Kidney (tissue), 13 donors: ENCODE measurements at regions not wholly inside any gene's neighbourhood (a gene's known extent, or its start where the extent isn't known, plus 50 kb on each side); places are given as distances from the start of the nearest gene placed in this dataset.

Source experiments
- DNase-seq, 5 donors: peaks; one replicate each; pipeline ENCODE4 v3.0.0-alpha.2; 2013 to 2020
- FAIRE-seq: peaks from 2 replicates; lab custom pipeline; 2012; peaks lifted over from hg19 to GRCh38; lab: Jason Lieb, UNC
- H3K27ac ChIP-seq, 2 donors: one replicate each; pipeline ENCODE4 v1.7.0; 2013; ENCODE audit warnings: low read depth in 2 of 2, low read length in 2 of 2, inconsistent platforms in 1 of 2
- H3K27me3 ChIP-seq: one replicate; pipeline ENCODE4 v1.7.1; 2013; ENCODE audit warnings: low read length, inconsistent platforms; ENCODE audit not compliant: control insufficient read depth, insufficient read depth
- H3K36me3 ChIP-seq, 3 donors: one replicate each; pipeline versions ENCODE4 v1.7.0 to v1.7.1; 2013; ENCODE audit warnings: low read length in 3 of 3, control low read depth in 1 of 3, inconsistent platforms in 1 of 3; ENCODE audit not compliant: insufficient read depth in 3 of 3, control insufficient read depth in 2 of 3
- H3K4me1 ChIP-seq, 3 donors: one replicate each; pipeline versions ENCODE4 v1.7.0 to v1.7.1; 2013; ENCODE audit warnings: low read length in 3 of 3, inconsistent platforms in 1 of 3, low read depth in 1 of 3; ENCODE audit not compliant: control insufficient read depth in 2 of 3, insufficient read depth in 2 of 3
- H3K4me3 ChIP-seq, 3 donors: one replicate each; pipeline versions ENCODE4 v1.7.0 to v1.8.1; 2013; ENCODE audit warnings: low read length in 3 of 3, control low read depth in 1 of 3, inconsistent platforms in 1 of 3
- H3K9ac ChIP-seq, 3 donors: one replicate each; pipeline versions ENCODE4 v1.7.0 to v1.7.1; 2013; ENCODE audit warnings: low read length in 3 of 3, control low read depth in 1 of 3, inconsistent platforms in 1 of 3
- H3K9me3 ChIP-seq, 3 donors: one replicate each; pipeline versions ENCODE4 v1.7.0 to v1.7.1; 2013; ENCODE audit warnings: low read length in 3 of 3, control low read depth in 1 of 3, inconsistent platforms in 1 of 3; ENCODE audit not compliant: control insufficient read depth in 2 of 3, insufficient read depth in 1 of 3
- CTCF ChIP-seq: IDR thresholded peaks from 3 replicates; pipeline ENCODE4 v1.5.1; 2012; ENCODE audit warnings: mild to moderate bottlenecking, moderate library complexity, borderline replicate concordance; ENCODE audit not compliant: insufficient read depth; ENCODE audit errors: extremely low read depth
- intact Hi-C: fragments of 100-400 bp; cut with DNase I; formaldehyde crosslinking; loops from one replicate; pipeline ENCODE4 v1.11.1; 2022
- donor health status: control.
- donor health status: control.
- donor health status: control.
- donor health status: control.
- donor health status: control.
- donor health status: DM: yes; HTN: yes; CAD: no.
- donor health status: Normal renal cell carcinoma (clear cell type).

GRCh38 chr3:69531576-69532546, 146.0 kb upstream of the FRMD4B start:
- Histone ChIP-seq H3K9me3 (no peaks in the 10 kb centered on the region), H3K27ac (no peak overlapping the region), H3K36me3 (no peaks in the 10 kb centered on the region), H3K4me1 (no peaks in the 10 kb centered on the region), H3K4me3 (no peak overlapping the region), H3K27me3 (no peaks in the 10 kb centered on the region), H3K9ac (no peak overlapping the region)
- TF ChIP-seq CTCF: no peak
- DNase-seq (no peak), FAIRE-seq (no peak)
- intact Hi-C loops: no loop called here

GRCh38 chr3:69530554-69530953, 144.7 kb upstream of the FRMD4B start:
- intact Hi-C loops: no loop called here
- Histone ChIP-seq H3K4me3 (no peak overlapping the region), H3K27ac (no peak overlapping the region), H3K9ac (no peak overlapping the region), H3K36me3 (no peaks in the 10 kb centered on the region), H3K27me3 (no peaks in the 10 kb centered on the region), H3K4me1 (no peaks in the 10 kb centered on the region), H3K9me3 (no peaks in the 10 kb centered on the region)
- no peak for FAIRE-seq
- TF ChIP-seq CTCF: no peak
- no peak for DNase-seq

GRCh38 chr3:69527498-69527897, 141.6 kb upstream of the FRMD4B start:
- Histone ChIP-seq H3K27ac (no peak overlapping the region), H3K36me3 (no peaks in the 10 kb centered on the region), H3K4me1 (no peaks in the 10 kb centered on the region), H3K27me3 (no peaks in the 10 kb centered on the region), H3K9me3 (no peaks in the 10 kb centered on the region), H3K4me3 (no peak overlapping the region), H3K9ac (no peak overlapping the region)
- DNase-seq (no peak), FAIRE-seq (no peak)
- intact Hi-C loops: no loop called here
- TF ChIP-seq CTCF: no peak
